ENCODE measurements at regions not wholly inside any gene's neighbourhood (a gene's known extent, or its start where the extent isn't known, plus 50 kb on each side); places are given as distances from the start of the nearest gene placed in this dataset.

DNA sequence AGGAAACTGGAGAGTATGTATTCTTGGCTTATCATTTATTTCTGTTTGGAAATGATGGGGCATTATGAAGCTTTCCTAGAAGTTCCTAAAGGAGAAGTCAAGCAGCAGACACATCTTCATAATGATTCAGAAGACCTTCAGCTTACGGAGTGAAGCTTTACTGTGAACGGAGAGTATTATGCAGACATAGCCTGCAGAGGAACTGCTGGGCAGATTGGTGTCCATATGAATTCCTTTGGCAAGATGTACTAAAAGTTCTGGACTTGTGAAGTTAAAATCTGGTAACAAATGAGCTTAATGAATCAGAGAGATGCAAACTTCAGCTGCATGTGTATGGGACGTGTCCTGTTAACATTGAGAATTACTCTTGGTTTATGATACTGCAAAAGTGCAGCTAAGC, 60.1 kb downstream of the NABP1 start:
- DNase-seq (ENCODE audit: low read depth), result no peak

- DNase-seq (ENCODE audit: low read depth), result no peak
Observed at GRCh38 chr2:191738667-191739066, 60.7 kb downstream of the NABP1 start.

DNA sequence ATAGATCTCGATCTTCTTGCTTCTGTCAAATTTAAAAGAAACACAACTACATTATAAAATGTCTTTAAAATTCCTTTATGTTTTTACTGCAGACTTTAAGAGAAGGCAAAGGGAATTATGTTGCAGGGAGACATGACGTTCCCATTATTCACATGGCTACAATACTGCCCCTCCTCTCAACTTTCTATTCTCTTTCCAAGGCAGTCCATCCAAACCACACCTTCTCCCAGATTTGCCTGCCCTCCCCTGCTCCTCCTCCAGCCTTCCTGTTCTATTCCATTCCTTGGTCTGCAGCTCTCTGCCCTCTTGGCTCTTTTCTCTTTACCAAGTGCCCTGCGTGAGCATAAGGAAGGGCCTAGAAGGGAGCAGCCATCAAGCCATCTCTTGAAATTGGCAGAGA, 61.3 kb downstream of the NABP1 start:
- no peak for DNase-seq (ENCODE audit: low read depth)

GRCh38 chr2:191740016-191740419, 62.1 kb downstream of the NABP1 start:
- DNase-seq (ENCODE audit: low read depth), result peak; percentile 4

- DNase-seq (ENCODE audit: low read depth), result no peak
Observed at GRCh38 chr2:191740759-191741158, 62.8 kb downstream of the NABP1 start.

GRCh38 chr2:191746346-191747169, 68.6 kb downstream of the NABP1 start:
- DNase-seq (ENCODE audit: low read depth), result no peak

- DNase-seq (ENCODE audit: low read depth), result no peak
Observed at GRCh38 chr2:191747170-191747530, 69.2 kb downstream of the NABP1 start.

- DNase-seq (ENCODE audit: low read depth), result no peak
Observed at GRCh38 chr2:191748059-191748461, 70.1 kb downstream of the NABP1 start.

GRCh38 chr2:191748528-191749180, 70.7 kb downstream of the NABP1 start:
- DNase-seq (ENCODE audit: low read depth), result no peak

GRCh38 chr2:191749181-191749540, 71.2 kb downstream of the NABP1 start:
- DNase-seq (ENCODE audit: low read depth), result no peak

GRCh38 chr2:191754103-191754502, 76.2 kb downstream of the NABP1 start:
- no peak for DNase-seq (ENCODE audit: low read depth)

DNA sequence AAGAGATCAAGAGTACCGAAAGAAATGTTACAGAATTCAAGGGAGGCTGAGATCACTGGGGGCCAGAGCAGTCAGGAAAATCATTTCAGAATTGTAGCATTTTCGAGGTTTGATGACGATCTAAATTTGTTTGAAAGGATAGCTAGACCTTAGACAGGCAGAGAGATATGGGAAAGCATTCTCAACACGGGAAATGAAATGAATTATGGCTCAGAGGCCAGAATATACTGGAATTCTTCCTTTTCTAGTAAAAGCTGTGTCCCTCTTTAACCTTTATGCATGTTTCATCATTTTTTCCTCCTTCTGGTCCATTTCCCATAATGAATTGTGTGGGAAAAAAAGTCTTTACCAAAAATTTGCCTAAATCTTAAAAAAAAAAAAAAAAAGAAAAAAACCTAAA, 78.8 kb downstream of the NABP1 start:
- no peak for DNase-seq (ENCODE audit: low read depth)

DNA sequence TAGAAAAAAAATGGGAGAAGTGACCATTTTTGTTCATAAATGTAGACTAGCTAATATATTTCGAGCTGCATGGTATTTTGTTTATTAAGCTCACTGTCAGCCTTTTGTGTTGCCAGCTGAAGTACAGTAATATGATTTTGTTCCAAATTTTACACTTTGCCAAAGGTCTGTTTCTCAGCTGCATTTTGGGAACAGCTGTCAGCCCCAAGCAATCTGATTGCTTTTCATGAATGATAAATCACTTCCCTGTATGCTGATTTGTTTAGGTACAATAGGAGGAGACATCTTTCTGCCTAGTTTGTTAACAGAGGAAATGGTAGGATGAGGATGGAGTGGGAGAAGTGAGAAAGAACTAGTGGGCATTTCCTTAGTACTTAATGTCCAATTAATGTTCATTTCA, 79.3 kb downstream of the NABP1 start:
- DNase-seq (ENCODE audit: low read depth), result no peak

GRCh38 chr2:191758518-191759507, 80.9 kb downstream of the NABP1 start:
- peak; percentile 33 for DNase-seq (ENCODE audit: low read depth)

DNA sequence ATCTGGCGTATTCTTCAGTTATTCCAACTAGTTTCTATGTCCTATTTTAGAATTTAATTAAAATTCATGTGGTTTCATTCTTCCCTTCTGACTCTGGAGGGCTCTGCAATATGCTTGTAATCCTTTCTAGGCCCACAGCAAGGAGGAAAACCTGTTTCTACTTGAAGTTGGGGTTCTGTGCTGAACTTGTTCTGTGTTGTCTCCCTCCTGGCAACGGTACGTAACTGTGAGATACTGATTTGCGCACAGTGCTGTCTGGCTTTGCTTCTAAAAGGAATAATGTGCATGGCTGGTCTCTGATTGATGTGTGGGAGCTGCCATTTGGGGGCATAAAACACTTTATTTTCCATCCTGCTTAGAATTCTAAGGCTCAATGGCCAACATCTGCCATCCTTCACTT, 81.7 kb downstream of the NABP1 start:
- DNase-seq (ENCODE audit: low read depth), result no peak

GRCh38 chr2:191760655-191761262, 82.8 kb downstream of the NABP1 start:
- DNase-seq (ENCODE audit: low read depth), result no peak

GRCh38 chr2:191773136-191773535, 73.8 kb downstream of the CAVIN2 start:
- no peak for DNase-seq (ENCODE audit: low read depth)

DNA sequence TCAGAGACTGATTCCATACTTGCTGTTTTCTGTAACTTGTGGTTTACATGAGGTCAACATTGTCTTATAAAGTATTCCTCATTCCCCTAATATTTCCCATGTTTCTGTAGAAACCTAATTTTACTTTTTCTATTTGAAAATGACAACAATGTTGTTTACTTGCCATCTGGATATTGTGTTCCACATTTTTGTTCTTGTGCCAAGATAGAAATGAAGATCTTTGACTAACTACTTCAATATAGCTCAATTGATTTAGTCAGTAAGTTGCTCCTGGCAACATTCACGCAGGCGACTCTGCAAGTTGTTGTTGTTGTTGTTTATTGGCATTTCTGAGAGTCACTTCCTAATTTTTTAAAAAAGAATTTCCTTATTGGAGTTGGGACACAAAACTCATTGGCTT, 69.5 kb downstream of the CAVIN2 start:
- DNase-seq (ENCODE audit: low read depth), result no peak

- DNase-seq (ENCODE audit: low read depth), result no peak
Observed at GRCh38 chr2:191778041-191778440, 68.8 kb downstream of the CAVIN2 start.

GRCh38 chr2:191782351-191782750, 64.5 kb downstream of the CAVIN2 start:
- DNase-seq (ENCODE audit: low read depth), result no peak

DNA sequence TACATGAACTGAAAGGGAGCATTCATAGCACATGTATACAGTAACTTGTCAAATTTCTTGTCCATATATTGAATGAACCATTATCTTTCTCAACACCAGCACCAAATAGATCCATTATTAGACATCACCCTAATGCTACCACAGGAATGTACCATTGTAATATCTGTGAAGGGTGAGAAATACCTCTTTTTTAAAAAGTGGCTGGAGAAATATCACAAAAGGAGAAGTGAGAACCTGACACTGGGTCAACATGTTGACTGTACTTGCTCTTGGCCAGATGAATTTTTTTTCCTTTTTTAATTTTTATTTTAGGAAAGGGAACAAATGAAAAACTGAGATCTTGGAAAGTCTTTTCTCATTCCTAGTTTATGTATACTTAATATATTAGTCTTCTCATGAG, 63.5 kb downstream of the CAVIN2 start:
- DNase-seq (ENCODE audit: low read depth), result no peak
